Ascending aorta (tissue), 2 donors: ENCODE measurements at regions not wholly inside any gene's neighbourhood (a gene's known extent, or its start where the extent isn't known, plus 50 kb on each side); places are given as distances from the start of the nearest gene placed in this dataset.

Source experiments
- DNase-seq, 2 donors: peaks; one replicate each; pipeline ENCODE4 v3.0.0-alpha.2; 2019; ENCODE audit warnings: low spot score in 2 of 2
- H3K27ac ChIP-seq, 2 donors: fragments of 200-600 bp; sonication (generic); one replicate each; pipeline ENCODE4 v1.5.1; 2016 to 2017; ENCODE audit warnings: mild to moderate bottlenecking in 1 of 2
- H3K27me3 ChIP-seq: fragments of 200-600 bp; sonication (generic); one replicate; pipeline ENCODE4 v1.5.1; 2017
- H3K36me3 ChIP-seq, 2 donors: fragments of 200-600 bp; sonication (generic); one replicate each; pipeline ENCODE4 v1.5.1; 2016
- H3K4me1 ChIP-seq, 2 donors: fragments of 200-600 bp; sonication (generic); one replicate each; pipeline ENCODE4 v1.5.1; 2016 to 2017; ENCODE audit warnings: mild to moderate bottlenecking in 1 of 2
- H3K4me3 ChIP-seq, 2 donors: fragments of 200-600 bp; sonication (generic); one replicate each; pipeline ENCODE4 v1.5.1; 2016 to 2017; ENCODE audit warnings: mild to moderate bottlenecking in 1 of 2
- H3K9me3 ChIP-seq, 2 donors: fragments of 200-600 bp; sonication (generic); one replicate each; pipeline ENCODE4 v1.5.1; 2016
- intact Hi-C: fragments of 100-400 bp; cut with DNase I; formaldehyde crosslinking; loops from one replicate; pipeline ENCODE4 v1.15.1; 2023
- TF ChIP-seq, protein P1 (sequence below), 3 experiments: fragments of 200-600 bp in 2 of 3; fragments of 450-650 bp in 1 of 3; sonication (generic) in 2 of 3; IDR thresholded peaks; one replicate each; pipeline ENCODE4 v1.5.1; 2016 to 2019; ENCODE audit warnings: antibody characterized with exemption in 3 of 3, mild to moderate bottlenecking in 1 of 3, moderate library complexity in 1 of 3

DNA sequence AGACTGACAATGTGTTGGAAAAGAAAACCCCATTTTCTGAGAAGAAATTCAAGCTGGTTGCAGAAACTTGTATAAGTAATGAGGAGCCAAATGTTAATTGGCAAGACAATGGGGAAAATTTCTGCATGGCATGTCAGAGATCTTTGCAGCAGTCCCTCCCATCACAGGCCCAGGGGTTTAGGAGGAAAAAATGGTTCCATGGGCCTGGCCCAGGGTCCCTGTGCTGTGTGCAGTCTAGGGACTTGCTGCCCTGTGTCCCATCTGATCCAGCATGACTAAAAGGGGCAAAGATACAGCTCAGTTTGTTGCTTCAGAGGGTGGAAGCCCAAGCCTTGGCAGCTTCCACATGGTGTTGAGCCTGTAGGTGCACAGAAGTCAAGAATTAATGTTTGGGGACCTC is 440.3 kb upstream of the TPK1 start:
- no peak for DNase-seq
- TF ChIP-seq, protein P1, sequence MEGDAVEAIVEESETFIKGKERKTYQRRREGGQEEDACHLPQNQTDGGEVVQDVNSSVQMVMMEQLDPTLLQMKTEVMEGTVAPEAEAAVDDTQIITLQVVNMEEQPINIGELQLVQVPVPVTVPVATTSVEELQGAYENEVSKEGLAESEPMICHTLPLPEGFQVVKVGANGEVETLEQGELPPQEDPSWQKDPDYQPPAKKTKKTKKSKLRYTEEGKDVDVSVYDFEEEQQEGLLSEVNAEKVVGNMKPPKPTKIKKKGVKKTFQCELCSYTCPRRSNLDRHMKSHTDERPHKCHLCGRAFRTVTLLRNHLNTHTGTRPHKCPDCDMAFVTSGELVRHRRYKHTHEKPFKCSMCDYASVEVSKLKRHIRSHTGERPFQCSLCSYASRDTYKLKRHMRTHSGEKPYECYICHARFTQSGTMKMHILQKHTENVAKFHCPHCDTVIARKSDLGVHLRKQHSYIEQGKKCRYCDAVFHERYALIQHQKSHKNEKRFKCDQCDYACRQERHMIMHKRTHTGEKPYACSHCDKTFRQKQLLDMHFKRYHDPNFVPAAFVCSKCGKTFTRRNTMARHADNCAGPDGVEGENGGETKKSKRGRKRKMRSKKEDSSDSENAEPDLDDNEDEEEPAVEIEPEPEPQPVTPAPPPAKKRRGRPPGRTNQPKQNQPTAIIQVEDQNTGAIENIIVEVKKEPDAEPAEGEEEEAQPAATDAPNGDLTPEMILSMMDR (IDR thresholded peaks at IDR 0.05): no peak
- Histone ChIP-seq H3K4me3 (no peak overlapping the region), H3K27ac (no peak overlapping the region), H3K36me3 (no peaks in the 10 kb centered on the region), H3K4me1 (no peaks in the 10 kb centered on the region), H3K27me3 (no peaks in the 10 kb centered on the region), H3K9me3 (no peaks in the 10 kb centered on the region)
- intact Hi-C loops: no loop called here

DNA sequence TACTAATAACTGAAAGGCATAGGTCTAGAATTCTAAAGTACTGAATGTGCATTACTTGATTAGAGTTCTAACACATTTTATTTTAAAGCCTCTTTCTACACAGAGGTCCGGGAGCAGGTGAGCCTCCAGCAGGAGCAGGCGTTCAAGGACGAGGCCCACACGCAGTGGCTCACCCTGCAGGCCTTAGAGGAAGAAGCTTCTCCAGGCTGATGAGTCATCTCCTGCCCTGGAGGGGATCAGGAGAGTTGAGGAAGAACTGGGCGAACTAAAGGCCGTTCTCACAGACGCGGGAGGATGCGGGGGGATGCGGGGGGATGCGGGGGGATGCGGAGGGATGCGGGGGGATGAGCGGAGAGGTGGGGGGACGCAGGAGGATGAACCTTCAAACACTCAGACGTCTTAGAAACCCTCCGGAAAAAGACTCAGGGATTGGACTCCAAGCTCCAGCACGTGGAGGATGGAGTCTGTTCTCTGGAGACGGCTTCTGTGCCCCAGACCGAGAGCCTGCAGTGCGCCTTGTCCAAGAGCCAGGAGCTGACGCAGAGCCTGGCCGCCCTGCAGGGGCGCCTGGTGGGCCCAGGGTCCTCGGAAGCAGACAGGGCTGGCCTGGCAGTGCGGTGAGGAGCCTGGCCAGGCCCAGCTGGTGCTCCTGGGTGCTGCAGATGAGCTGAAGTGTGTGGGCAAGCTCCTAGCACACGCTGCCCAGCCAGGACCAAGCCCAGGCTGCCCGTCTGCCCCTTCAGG is 433.7 kb upstream of the TPK1 start:
- DNase-seq: no peak
- TF ChIP-seq, protein P1 (IDR thresholded peaks at IDR 0.05): no peak
- intact Hi-C loops: no loop called here
- Histone ChIP-seq H3K36me3 (no peaks in the 10 kb centered on the region), H3K27ac (no peak overlapping the region), H3K4me3 (no peak overlapping the region), H3K4me1 (no peaks in the 10 kb centered on the region), H3K9me3 (no peaks in the 10 kb centered on the region), H3K27me3 (no peaks in the 10 kb centered on the region)

DNA sequence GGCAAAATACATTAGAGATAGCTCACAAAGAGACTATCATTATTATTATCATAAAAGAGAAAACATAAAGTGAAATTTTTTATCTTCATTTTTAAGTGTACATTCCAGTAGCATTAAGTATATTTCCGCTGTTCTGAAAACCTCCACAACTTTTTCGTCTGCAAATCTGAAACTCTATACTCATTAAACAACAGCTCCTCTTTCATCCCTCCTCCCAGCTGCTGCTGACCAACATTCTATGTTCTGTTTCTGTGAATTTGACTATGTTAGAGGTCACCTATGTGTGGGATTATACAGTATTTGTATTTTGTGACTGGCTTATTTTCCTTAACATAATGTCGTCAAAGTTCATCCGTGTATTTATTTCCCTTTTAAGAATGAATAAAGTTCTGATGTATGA is 429.3 kb upstream of the TPK1 start:
- Histone ChIP-seq H3K36me3 (no peaks in the 10 kb centered on the region), H3K9me3 (no peaks in the 10 kb centered on the region), H3K27me3 (no peaks in the 10 kb centered on the region), H3K27ac (no peak overlapping the region), H3K4me1 (no peaks in the 10 kb centered on the region), H3K4me3 (no peak overlapping the region)
- no peak for DNase-seq
- intact Hi-C loops: no loop called here
- TF ChIP-seq, protein P1 (IDR thresholded peaks at IDR 0.05): no peak

DNA sequence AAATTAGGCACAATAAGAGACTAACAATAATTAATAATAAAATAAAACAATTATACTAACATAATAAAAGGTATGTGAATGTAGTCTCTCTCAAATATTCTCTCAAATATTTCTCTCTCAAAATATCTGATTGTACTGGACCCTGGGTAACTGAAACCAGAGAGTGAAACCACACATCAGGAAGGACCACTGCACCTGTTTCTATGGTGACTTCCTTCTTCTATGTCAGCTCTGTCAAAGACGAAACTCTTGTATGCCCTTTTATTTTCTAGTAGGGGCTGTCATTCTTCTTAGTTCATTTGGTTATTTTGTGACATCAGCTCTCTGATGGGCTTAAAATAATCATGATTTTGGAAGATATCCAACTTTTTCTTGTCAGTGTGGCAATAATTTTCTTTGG is 428.0 kb upstream of the TPK1 start:
- Histone ChIP-seq H3K4me3 (no peak overlapping the region), H3K9me3 (no peaks in the 10 kb centered on the region), H3K4me1 (no peaks in the 10 kb centered on the region), H3K36me3 (no peaks in the 10 kb centered on the region), H3K27ac (no peak overlapping the region), H3K27me3 (no peaks in the 10 kb centered on the region)
- TF ChIP-seq, protein P1 (IDR thresholded peaks at IDR 0.05): no peak
- intact Hi-C loops: no loop called here
- no peak for DNase-seq

DNA sequence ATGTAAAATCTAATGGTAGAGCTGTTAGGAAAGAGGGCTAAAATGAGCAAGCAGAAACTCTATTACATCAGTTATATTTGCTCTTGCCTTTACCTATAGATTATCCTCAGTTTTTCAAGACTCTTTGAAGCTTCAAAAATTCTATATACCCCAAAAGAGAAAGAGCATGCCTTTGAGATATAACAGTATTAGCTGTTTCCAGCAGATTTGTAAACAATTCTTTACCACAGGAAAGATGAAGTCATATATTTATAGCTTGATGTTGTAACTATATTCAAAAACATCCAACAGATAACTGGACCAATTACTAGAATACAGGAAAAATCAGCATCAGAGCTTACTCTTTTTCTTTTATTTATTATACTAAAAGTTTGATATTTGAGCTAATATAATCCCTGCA is 416.2 kb upstream of the TPK1 start:
- Histone ChIP-seq H3K4me1 (no peaks in the 10 kb centered on the region), H3K4me3 (no peak overlapping the region), H3K27me3 (no peaks in the 10 kb centered on the region), H3K27ac (no peak overlapping the region), H3K36me3 (no peaks in the 10 kb centered on the region), H3K9me3 (peaks cover 0 to 6% of the 10 kb centered on the region in 2 donors)
- intact Hi-C loops: no loop called here
- TF ChIP-seq, protein P1 (IDR thresholded peaks at IDR 0.05): no peak
- no peak for DNase-seq

DNA sequence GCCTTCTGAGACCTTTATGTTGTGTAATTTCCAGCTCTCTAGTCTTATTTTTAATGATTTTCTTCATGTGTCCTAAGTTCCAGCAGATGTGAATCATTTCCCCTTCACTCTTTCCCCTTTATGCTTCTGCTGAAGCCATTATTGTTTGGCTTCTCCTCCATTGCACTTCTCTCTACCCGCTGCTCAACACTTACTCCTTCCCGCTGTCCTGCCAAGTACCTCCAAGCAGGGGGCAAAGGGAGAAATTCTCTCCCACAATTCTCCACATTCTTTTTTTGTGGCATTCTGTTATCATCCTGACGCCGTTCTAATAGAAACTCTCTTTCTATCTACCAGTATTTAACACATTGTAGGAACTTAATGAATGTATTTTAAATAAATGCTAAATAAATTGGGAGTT is 388.9 kb upstream of the TPK1 start:
- TF ChIP-seq, protein P1 (IDR thresholded peaks at IDR 0.05): no peak
- intact Hi-C loops: no loop called here
- DNase-seq: no peak
- H3K9me3 ChIP-seq: no peaks in the 10 kb centered on the region
- no peaks in the 10 kb centered on the region for H3K4me1 ChIP-seq
- no peak overlapping the region for H3K4me3 ChIP-seq
- no peaks in the 10 kb centered on the region for H3K36me3 ChIP-seq
- H3K27me3 ChIP-seq: no peaks in the 10 kb centered on the region
- H3K27ac ChIP-seq: no peak overlapping the region
